ENCODE measurements at regions not wholly inside any gene's neighbourhood (a gene's known extent, or its start where the extent isn't known, plus 50 kb on each side); places are given as distances from the start of the nearest gene placed in this dataset.

- no peak for TF ChIP-seq CTCF (IDR thresholded peaks at IDR 0.05 in 4 of 5, conservative IDR thresholded peaks at IDR 0.05 in 1 of 5)
- TF ChIP-seq POLR2A (IDR thresholded peaks at IDR 0.05), result no peak
Observed at GRCh38 chr4:145279122-145279960, 99.0 kb upstream of the OTUD4 start.

All from gastrocnemius medialis (tissue), 4 donors.